ENCODE measurements at regions not wholly inside any gene's neighbourhood (a gene's known extent, or its start where the extent isn't known, plus 50 kb on each side); places are given as distances from the start of the nearest gene placed in this dataset.

DNA sequence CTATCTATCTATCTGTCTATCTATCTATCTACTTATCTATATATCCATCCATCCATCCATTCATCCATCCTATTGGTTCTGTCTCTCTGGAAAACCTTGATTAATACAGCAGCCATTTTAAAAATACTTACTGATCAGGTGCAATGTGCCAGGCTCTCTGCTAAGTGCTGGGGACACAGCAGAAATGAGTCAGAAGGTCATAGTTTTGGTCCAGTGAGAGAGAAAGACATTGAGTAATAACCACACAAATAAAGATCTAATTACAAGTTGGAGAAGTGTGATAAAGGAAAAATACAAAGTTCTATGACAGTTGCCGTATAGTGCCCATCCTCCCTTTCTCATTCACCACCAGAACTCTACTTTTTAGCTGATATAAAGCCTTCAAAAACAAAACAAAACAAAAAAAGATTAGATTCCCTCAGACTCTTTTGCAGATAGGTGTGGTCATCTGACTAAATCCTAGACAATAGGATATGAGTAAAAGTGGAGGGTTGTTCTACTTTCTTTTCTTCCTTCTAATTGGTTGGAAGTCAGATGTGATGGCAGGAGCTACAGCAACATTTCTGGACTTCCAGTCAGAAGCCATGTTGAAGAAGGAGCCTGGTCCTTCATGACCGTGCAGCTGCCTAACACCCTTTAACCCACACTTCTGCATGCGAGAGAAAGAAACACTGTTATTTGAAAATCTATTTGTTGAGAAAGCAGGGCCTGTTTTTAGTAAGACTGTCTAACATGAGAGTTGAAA lies 72.0 kb upstream of the TOX3 start:
- Mint-ChIP-seq H3K9me3 (peaks cover 6% of the 10 kb centered on the region), H3K36me3 (no peaks in the 10 kb centered on the region)

DNA sequence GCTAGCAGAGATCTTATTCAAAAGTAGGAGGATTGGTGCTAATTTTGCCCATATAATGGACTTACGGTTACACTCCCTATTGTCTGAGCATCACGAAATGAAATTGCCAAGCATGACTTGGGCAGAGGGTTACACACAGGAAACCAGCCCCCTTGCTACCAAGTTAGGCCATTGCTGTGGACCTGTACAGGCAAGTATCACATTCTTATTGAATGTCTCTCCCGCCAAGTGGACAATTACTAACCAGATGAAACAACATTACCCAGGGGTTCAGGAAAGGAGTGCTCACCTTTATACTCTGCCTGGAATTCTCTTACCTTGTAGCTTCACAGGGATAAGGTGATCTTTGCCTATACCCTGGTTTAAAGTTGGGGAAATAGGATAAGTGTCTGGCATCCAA lies 70.6 kb upstream of the TOX3 start:
- H3K9me3 Mint-ChIP-seq, result peaks cover 9% of the 10 kb centered on the region
- no peaks in the 10 kb centered on the region for H3K36me3 Mint-ChIP-seq
- peaks cover 2% of the 10 kb centered on the region for H3K27me3 Mint-ChIP-seq
- no peak for ATAC-seq (ENCODE audit: low read depth)
- no peaks in the 10 kb centered on the region for H3K4me1 Mint-ChIP-seq
- DNase-seq (ENCODE audit: low spot score in 2 of 2), result no peak
- H3K4me3 Mint-ChIP-seq, result no peak overlapping the region
- H3K27ac Mint-ChIP-seq, result no peak overlapping the region

More for the DNA sequence above, 72.0 kb upstream of the TOX3 start:
- H3K27me3 Mint-ChIP-seq, result peaks cover 2% of the 10 kb centered on the region
- no peak overlapping the region for H3K27ac Mint-ChIP-seq
- no peaks in the 10 kb centered on the region for H3K4me1 Mint-ChIP-seq
- no peak overlapping the region for H3K4me3 Mint-ChIP-seq
- ATAC-seq (ENCODE audit: low read depth) (no peak), DNase-seq (ENCODE audit: low spot score in 2 of 2) (no peak)

DNA sequence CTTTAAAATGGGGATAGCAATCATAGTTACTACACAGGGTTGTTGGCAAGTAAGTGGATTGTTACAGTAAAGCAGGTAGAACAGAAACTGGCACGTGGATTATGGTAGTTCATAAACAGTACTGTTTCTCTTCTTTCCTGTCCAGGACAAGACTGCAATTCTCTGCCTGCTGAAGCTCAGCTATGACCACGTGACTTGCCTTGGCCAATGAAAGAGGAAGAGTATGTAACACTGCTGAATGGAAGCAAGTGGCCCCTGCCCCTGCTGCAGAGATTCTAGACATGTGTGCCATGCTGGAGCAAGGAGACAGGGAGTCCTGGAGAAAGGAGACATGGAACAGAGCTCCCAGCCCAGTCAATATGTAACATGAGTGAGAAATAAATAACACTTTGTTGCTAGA lies 66.6 kb upstream of the TOX3 start:
- no peak for ATAC-seq (ENCODE audit: low read depth)
- no peak overlapping the region for H3K27ac Mint-ChIP-seq
- no peaks in the 10 kb centered on the region for H3K4me1 Mint-ChIP-seq
- DNase-seq (ENCODE audit: low spot score in 2 of 2), result no peak
- H3K9me3 Mint-ChIP-seq, result peaks cover 10% of the 10 kb centered on the region
- H3K4me3 Mint-ChIP-seq, result no peak overlapping the region
- no peaks in the 10 kb centered on the region for H3K27me3 Mint-ChIP-seq
- no peaks in the 10 kb centered on the region for H3K36me3 Mint-ChIP-seq

DNA sequence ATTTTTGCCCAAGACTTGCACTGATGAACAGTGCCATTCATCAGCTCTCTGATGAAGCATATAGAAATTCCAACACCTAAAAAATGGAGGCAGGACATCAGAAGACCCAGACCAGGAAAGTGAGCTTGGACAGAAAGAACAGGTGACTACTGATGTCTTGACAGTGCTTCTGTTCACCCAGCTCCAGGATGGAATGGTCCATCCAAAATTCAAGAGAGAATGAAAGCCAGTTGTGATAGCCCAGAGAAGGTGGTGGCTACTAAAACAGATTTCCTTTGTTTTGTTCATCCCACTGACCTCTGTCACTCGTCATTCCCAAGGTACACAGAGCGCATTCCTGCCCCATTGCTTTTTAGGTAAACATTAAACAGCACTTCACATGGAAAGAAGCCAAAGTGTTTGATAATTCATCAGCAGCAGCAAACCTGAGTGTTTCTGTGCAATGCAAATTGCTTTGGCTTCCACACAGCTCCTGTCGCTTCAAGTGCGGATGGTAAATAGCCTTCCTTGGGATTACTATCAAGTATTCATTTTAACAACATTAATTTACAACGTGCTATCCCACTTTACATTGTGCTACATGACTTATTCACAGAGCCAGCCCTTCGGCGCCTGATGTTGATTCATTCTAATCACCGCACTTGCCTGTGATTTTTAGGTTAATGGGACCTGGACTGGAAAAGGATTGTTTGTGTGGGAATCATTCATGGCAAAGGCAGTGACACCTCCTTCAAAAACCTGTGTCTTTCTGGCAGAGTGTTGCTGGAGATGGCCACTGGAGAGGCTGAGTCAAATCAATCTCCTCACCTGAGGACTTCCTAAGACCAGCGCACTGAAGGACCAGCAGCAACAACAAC lies 65.1 kb upstream of the TOX3 start:
- H3K9me3 Mint-ChIP-seq, result peaks cover 7% of the 10 kb centered on the region
- H3K4me3 Mint-ChIP-seq, result no peak overlapping the region
- no peak overlapping the region for H3K27ac Mint-ChIP-seq
- H3K27me3 Mint-ChIP-seq, result no peaks in the 10 kb centered on the region
- DNase-seq (ENCODE audit: low spot score in 2 of 2) (no peak), ATAC-seq (ENCODE audit: low read depth) (no peak)
- no peaks in the 10 kb centered on the region for H3K4me1 Mint-ChIP-seq
- no peaks in the 10 kb centered on the region for H3K36me3 Mint-ChIP-seq

DNA sequence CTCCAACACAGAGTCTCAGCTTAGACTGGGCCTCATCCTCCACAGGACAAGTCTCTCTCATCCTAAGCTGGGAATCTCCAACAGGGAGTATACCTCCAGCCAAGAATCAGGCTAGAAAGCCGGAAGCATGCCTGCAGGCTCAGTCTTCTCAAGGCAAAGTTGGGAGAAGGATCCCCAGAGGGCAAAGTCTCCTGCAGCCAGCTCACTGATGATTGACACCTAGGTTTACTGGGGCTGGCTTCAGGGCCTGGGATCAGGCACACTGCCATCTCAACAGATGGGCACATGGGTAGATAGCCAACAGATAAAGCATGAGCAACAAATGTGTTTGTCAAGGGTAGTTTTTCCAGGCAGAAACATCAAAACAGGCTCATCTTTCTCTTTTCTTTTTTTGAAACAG lies 56.1 kb upstream of the TOX3 start:
- ATAC-seq (ENCODE audit: low read depth) (no peak), DNase-seq (ENCODE audit: low spot score in 2 of 2) (no peak)
- H3K4me1 Mint-ChIP-seq, result no peaks in the 10 kb centered on the region
- H3K27me3 Mint-ChIP-seq, result peaks cover 1% of the 10 kb centered on the region
- no peak overlapping the region for H3K27ac Mint-ChIP-seq
- H3K9me3 Mint-ChIP-seq, result peaks cover 6% of the 10 kb centered on the region
- no peaks in the 10 kb centered on the region for H3K36me3 Mint-ChIP-seq
- H3K4me3 Mint-ChIP-seq, result no peak overlapping the region

DNA sequence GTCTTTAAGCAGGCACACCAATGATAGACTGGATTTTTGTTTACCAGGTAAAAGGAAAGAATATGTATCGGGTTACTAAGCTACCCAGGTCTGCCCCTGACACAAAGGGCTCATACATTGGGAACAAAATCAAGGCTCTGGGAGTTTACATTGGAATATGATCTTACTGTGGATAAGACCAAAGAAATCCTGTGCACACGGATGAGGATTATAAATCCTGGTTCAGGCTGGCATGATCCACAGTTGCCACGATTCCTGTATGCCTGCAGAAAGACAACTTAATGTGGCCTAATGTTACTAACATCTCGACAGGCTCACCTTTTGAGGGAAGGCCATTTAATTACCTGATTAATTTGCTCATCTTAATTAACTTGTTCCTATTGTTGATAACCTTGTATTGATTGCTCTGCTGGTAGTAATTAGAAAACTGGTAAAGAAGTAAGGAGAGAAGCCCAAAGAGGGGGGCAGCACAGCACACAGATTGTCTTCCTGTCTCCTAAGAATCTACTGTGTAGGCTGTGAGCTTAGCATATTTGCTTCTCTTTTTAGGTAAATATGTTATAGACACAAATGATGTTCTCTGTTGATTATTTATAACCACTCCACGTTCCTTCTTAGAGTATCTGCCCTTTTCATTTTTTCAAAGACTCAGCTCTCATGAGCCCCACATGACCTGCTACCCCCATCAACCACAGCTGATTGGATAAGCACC lies 51.0 kb upstream of the TOX3 start:
- Mint-ChIP-seq H3K9me3 (peaks cover 6% of the 10 kb centered on the region), H3K27ac (no peak overlapping the region), H3K4me3 (no peak overlapping the region), H3K4me1 (no peaks in the 10 kb centered on the region), H3K36me3 (no peaks in the 10 kb centered on the region), H3K27me3 (peaks cover 1% of the 10 kb centered on the region)
- no peak for ATAC-seq (ENCODE audit: low read depth)
- DNase-seq (ENCODE audit: low spot score in 2 of 2), result no peak

DNA sequence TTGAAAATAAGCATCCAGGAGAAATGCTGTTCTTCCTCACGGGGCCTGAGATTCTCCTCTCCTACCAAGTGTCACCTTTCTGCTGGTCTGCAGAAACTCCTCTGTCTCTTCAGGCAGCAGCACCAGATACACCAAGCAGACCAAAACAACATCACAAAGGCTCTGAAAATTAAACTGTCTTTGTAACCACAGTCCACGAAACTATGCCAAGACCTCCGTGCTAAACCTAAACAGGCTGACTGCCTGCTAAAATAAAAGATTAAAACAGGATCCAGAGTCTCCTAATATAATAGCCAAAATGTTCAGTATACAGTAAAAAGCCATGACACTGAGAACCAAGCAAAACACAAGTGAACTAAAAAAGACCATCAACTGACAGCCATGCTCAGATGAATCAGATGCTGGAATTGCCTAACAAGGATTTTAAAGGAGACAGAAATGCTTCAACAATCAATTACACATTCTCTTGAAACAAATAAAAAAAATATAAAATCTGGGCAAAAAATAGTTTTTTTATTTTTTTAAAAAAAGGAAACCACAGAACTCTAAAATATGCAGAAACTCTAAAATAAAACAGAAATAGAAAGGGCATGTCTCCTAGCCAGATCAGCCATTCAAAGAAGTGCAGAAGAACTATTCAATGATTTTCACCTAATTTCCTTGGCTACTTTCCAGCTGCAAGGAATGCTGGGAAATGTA lies 50.3 kb upstream of the TOX3 start:
- H3K4me3 Mint-ChIP-seq, result no peak overlapping the region

More for the DNA sequence above, 50.3 kb upstream of the TOX3 start:
- ATAC-seq (ENCODE audit: low read depth), result no peak
- H3K27me3 Mint-ChIP-seq, result peaks cover 1% of the 10 kb centered on the region
- no peaks in the 10 kb centered on the region for H3K4me1 Mint-ChIP-seq
- H3K9me3 Mint-ChIP-seq, result peaks cover 6% of the 10 kb centered on the region
- no peaks in the 10 kb centered on the region for H3K36me3 Mint-ChIP-seq
- no peak overlapping the region for H3K27ac Mint-ChIP-seq
- no peak for DNase-seq (ENCODE audit: low spot score in 2 of 2)
